Spleen (tissue), 11 donors: ENCODE measurements at regions not wholly inside any gene's neighbourhood (a gene's known extent, or its start where the extent isn't known, plus 50 kb on each side); places are given as distances from the start of the nearest gene placed in this dataset.

Experiments used
- DNase-seq: peaks from one replicate; pipeline ENCODE4 v3.0.0-alpha.2; 2020
- H3K27ac ChIP-seq, 8 donors: fragments of 200-600 bp; sonication (generic) in 7 of 8; 1 replicate in 4 of 8; 2 replicates in 4 of 8; pipeline versions ENCODE4 v1.5.0 to v1.8.0; 2016 to 2021; ENCODE audit warnings: inconsistent platforms in 4 of 8, mild to moderate bottlenecking in 4 of 8, moderate library complexity in 1 of 8
- H3K27me3 ChIP-seq, 7 donors: fragments of 200-600 bp; sonication (generic) in 6 of 7; replicated peaks in 1 of 7; 1 replicate in 4 of 7; 2 replicates in 3 of 7; pipeline versions ENCODE4 v1.5.0 to v1.8.0; 2016 to 2021; ENCODE audit warnings: inconsistent platforms in 3 of 7, mild to moderate bottlenecking in 1 of 7
- H3K36me3 ChIP-seq, 6 donors: fragments of 200-600 bp; sonication (generic) in 5 of 6; 1 replicate in 4 of 6; 2 replicates in 2 of 6; pipeline versions ENCODE4 v1.5.0 to v1.8.0; 2016 to 2021; ENCODE audit warnings: inconsistent platforms in 2 of 6
- H3K4me1 ChIP-seq, 6 donors: fragments of 200-600 bp; sonication (generic) in 5 of 6; 1 replicate in 3 of 6; 2 replicates in 3 of 6; pipeline versions ENCODE4 v1.5.0 to v1.8.0; 2016 to 2021; ENCODE audit warnings: inconsistent platforms in 3 of 6
- H3K4me3 ChIP-seq, 8 donors: fragments of 200-600 bp; sonication (generic) in 7 of 8; 1 replicate in 4 of 8; 2 replicates in 4 of 8; pipeline versions ENCODE4 v1.5.0 to v1.8.0; 2016 to 2021; ENCODE audit warnings: inconsistent platforms in 4 of 8, mild to moderate bottlenecking in 4 of 8, moderate library complexity in 2 of 8
- H3K9me3 ChIP-seq, 8 donors: fragments of 200-600 bp; sonication (generic) in 7 of 8; 1 replicate in 4 of 8; 2 replicates in 4 of 8; pipeline versions ENCODE4 v1.5.0 to v1.8.0; 2016 to 2021; ENCODE audit warnings: inconsistent platforms in 4 of 8
- POLR2A ChIP-seq, 3 donors: fragments of 450-650 bp; IDR thresholded peaks; one replicate each; pipeline ENCODE4 v1.5.1; 2017; ENCODE audit warnings: antibody characterized with exemption in 3 of 3, mild to moderate bottlenecking in 1 of 3
- POLR2AphosphoS5 ChIP-seq, 3 donors: sonication (generic); formaldehyde crosslinking; IDR thresholded peaks; one replicate each; pipeline ENCODE4 v1.5.1; 2017; ENCODE audit warnings: antibody characterized with exemption in 3 of 3
- WGBS, 5 donors: extraction: QIAGEN DNeasy Blood & Tissue Kit in 3 of 5; methylation state at CpG; one replicate each; pipeline versions ENCODE4 v1.1.5 to v1.1.7; 2013 to 2018; 5-methylcytosine and 5-hydroxymethylcytosine counted together
- intact Hi-C: fragments of 100-400 bp; cut with DNase I; formaldehyde crosslinking; loops from one replicate; pipeline ENCODE4 v1.15.0; 2023; ENCODE audit warnings: low total_unique reads
- TF ChIP-seq, protein P1 (sequence below), 11 experiments: fragments of 200-600 bp in 7 of 11; fragments of 450-650 bp in 4 of 11; sonication (generic) in 4 of 11; IDR thresholded peaks in 8 of 11; conservative IDR thresholded peaks in 3 of 11; 1 replicate in 7 of 11; 2 replicates in 4 of 11; pipeline versions ENCODE4 v1.4.0 to v1.8.0; 2016 to 2021; ENCODE audit warnings: antibody characterized with exemption in 11 of 11, inconsistent platforms in 4 of 11, mild to moderate bottlenecking in 1 of 11
- donor health status: healthy with polysubstance abuse.
- donor health status: DM: no; HTN: no; CAD: no; lungs with moderate emphysema.
- donor health status: DM: no; HTN: no; CAD: no.
- donor health status: Bipolar disorder and iron deficiency.
- donor health status: healthy.
- donor health status: DM: no; HTN: no; CAD: no.
- donor health status: DM: yes; HTN: yes; CAD: no.

DNA sequence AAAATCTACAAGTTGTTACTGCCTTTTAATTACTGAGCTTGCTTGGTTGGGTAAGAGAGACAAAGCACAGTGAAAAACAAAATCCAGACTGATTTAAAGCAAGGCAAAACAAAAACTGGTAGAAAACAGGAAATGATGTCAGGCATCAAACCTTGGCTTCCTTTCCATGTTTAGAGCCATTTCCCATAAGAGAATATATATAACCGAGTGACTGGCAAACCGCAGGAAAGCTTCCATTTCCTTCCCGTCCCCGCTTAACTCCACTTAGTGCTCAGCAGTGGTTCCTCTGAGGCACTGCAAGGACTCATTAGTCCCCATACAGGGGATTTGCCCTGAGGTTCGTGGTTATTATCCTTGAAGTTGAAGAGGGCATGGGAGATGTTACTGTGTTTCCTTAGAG lies 446.3 kb downstream of the LPIN1 start:
- WGBS, 5 donors: 15 to 27% (median 19%) methylated on average over 5 of the region's 5 CpGs
- H3K4me1 ChIP-seq: peaks cover 0 to 14% (median 2%) of the 10 kb centered on the region in 6 donors
- no peak for DNase-seq
- H3K36me3 ChIP-seq: no peaks in the 10 kb centered on the region
- no peak overlapping the region for H3K4me3 ChIP-seq
- peak overlapping the region; percentile 1 to 79 (median 68) for H3K27ac ChIP-seq
- peaks cover 0 to 11% (median 2%) of the 10 kb centered on the region in 8 donors for H3K9me3 ChIP-seq
- TF ChIP-seq, protein P1, sequence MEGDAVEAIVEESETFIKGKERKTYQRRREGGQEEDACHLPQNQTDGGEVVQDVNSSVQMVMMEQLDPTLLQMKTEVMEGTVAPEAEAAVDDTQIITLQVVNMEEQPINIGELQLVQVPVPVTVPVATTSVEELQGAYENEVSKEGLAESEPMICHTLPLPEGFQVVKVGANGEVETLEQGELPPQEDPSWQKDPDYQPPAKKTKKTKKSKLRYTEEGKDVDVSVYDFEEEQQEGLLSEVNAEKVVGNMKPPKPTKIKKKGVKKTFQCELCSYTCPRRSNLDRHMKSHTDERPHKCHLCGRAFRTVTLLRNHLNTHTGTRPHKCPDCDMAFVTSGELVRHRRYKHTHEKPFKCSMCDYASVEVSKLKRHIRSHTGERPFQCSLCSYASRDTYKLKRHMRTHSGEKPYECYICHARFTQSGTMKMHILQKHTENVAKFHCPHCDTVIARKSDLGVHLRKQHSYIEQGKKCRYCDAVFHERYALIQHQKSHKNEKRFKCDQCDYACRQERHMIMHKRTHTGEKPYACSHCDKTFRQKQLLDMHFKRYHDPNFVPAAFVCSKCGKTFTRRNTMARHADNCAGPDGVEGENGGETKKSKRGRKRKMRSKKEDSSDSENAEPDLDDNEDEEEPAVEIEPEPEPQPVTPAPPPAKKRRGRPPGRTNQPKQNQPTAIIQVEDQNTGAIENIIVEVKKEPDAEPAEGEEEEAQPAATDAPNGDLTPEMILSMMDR (IDR thresholded peaks at IDR 0.05 in 8 of 11, conservative IDR thresholded peaks at IDR 0.05 in 3 of 11): no peak
- TF ChIP-seq POLR2AphosphoS5 (IDR thresholded peaks at IDR 0.05): peak in 1 of 3 donors; percentile 63
- no peak for TF ChIP-seq POLR2A (IDR thresholded peaks at IDR 0.05)
- intact Hi-C loops: no loop called here
- no peaks in the 10 kb centered on the region for H3K27me3 ChIP-seq

DNA sequence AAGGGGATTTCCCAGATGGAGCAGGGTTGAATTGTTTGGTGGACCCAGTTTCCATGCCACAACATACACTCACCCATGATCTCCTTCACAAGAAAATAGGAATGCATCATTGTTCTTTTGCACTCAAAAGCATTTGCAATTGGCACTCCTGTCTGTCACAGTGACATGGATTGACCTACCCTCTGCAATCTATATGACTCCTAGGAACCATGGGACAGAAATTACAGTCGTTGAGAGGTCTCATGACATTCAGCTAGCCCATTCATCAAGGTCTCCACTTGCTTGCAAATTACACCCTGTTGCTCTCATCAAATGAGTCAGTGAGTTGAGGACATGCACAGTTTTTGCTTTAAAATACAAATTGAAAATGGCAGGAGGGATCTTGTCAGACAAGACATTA lies 448.5 kb downstream of the LPIN1 start:
- Histone ChIP-seq H3K27me3 (no peaks in the 10 kb centered on the region), H3K36me3 (no peaks in the 10 kb centered on the region), H3K4me1 (peaks cover 0 to 14% (median 7%) of the 10 kb centered on the region in 6 donors), H3K27ac (no peak overlapping the region), H3K4me3 (no peak overlapping the region), H3K9me3 (peaks cover 0 to 12% (median 2%) of the 10 kb centered on the region in 8 donors)
- TF ChIP-seq, protein P1 (IDR thresholded peaks at IDR 0.05 in 8 of 11, conservative IDR thresholded peaks at IDR 0.05 in 3 of 11): no peak
- no peak for TF ChIP-seq POLR2A (IDR thresholded peaks at IDR 0.05)
- no peak for TF ChIP-seq POLR2AphosphoS5 (IDR thresholded peaks at IDR 0.05)
- intact Hi-C loops: no loop called here
- DNase-seq: no peak
- WGBS, 5 donors: 75 to 85% (median 79%) methylated on average over 1 of the region's 1 CpG

DNA sequence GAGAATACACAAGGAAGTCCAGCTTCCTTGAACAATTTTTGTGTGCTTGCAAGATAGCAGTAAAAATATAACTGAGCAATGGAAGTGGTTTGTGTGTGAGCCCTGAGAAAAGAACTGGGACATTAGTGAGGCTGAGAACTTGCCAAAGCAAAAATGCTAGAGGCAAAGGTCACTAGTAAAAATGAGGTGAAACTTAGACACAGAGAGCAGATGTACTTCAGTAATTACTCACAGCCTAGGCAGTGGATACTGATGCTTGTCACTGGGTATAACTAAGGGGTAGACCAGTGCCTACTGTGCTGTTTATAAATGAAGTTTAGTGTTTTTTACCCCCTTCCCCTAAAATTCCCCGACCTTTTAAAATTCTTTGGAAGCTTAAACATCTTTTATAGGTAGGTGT lies 450.1 kb downstream of the LPIN1 start:
- peaks cover 0 to 20% (median 11%) of the 10 kb centered on the region in 6 donors for H3K4me1 ChIP-seq
- H3K9me3 ChIP-seq: peaks cover 0 to 12% (median 2%) of the 10 kb centered on the region in 8 donors
- 81 to 100% (median 89%) methylated on average over 1 of the region's 1 CpG for WGBS, 5 donors
- no peaks in the 10 kb centered on the region for H3K36me3 ChIP-seq
- no peak overlapping the region for H3K27ac ChIP-seq
- H3K4me3 ChIP-seq: no peak overlapping the region
- no peak for DNase-seq
- intact Hi-C loops: no loop called here
- H3K27me3 ChIP-seq: no peaks in the 10 kb centered on the region
- TF ChIP-seq, protein P1 (IDR thresholded peaks at IDR 0.05 in 8 of 11, conservative IDR thresholded peaks at IDR 0.05 in 3 of 11): no peak
- TF ChIP-seq POLR2AphosphoS5 (IDR thresholded peaks at IDR 0.05): no peak
- TF ChIP-seq POLR2A (IDR thresholded peaks at IDR 0.05): no peak

DNA sequence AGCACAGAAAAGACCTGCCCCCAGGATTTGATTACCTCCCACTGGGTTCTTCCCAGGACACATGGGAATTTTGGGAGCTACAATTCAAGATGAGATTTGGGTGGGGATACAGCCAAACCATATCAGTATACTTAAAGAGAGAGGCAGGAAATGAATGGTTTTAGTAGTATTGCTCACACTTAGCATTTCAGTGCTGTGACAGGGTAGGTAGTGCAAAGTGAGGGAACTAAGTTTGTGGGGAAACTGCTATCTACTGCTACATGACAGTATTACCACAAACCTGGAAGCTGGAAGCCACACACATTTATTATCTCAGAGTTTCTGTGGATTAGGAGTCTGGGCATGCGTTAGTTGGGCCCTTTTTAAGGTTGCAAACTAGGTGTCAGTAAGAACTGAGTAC lies 450.7 kb downstream of the LPIN1 start:
- peaks cover 0 to 12% (median 2%) of the 10 kb centered on the region in 8 donors for H3K9me3 ChIP-seq
- no peaks in the 10 kb centered on the region for H3K27me3 ChIP-seq
- peaks cover 0 to 24% (median 12%) of the 10 kb centered on the region in 6 donors for H3K4me1 ChIP-seq
- WGBS, 5 donors: 71 to 100% (median 96%) methylated on average over 1 of the region's 1 CpG
- TF ChIP-seq, protein P1 (IDR thresholded peaks at IDR 0.05 in 8 of 11, conservative IDR thresholded peaks at IDR 0.05 in 3 of 11): no peak
- no peak for TF ChIP-seq POLR2AphosphoS5 (IDR thresholded peaks at IDR 0.05)
- no peak for TF ChIP-seq POLR2A (IDR thresholded peaks at IDR 0.05)
- DNase-seq: no peak
- no peak overlapping the region for H3K4me3 ChIP-seq
- no peak overlapping the region for H3K27ac ChIP-seq
- intact Hi-C loops: no loop called here
- no peaks in the 10 kb centered on the region for H3K36me3 ChIP-seq
